Ectodermal cell (in vitro differentiated cells): ENCODE measurements at regions not wholly inside any gene's neighbourhood (a gene's known extent, or its start where the extent isn't known, plus 50 kb on each side); places are given as distances from the start of the nearest gene placed in this dataset.

Experiments used
- H3K27ac ChIP-seq: 2 replicates; pipeline ENCODE4 v1.7.0; 2013; ENCODE audit warnings: mild to moderate bottlenecking, low read depth, low read length; ENCODE audit not compliant: insufficient read depth, poor library complexity, severe bottlenecking
- H3K27me3 ChIP-seq: 2 replicates; pipeline ENCODE4 v1.7.0; 2013; ENCODE audit warnings: mild to moderate bottlenecking, low read length; ENCODE audit not compliant: insufficient read depth, control insufficient read depth, poor library complexity, severe bottlenecking
- H3K36me3 ChIP-seq: one replicate; pipeline ENCODE4 v1.7.0; 2013; ENCODE audit warnings: low read length; ENCODE audit not compliant: control insufficient read depth, insufficient read depth
- H3K4me1 ChIP-seq: one replicate; pipeline ENCODE4 v1.7.0; 2013; ENCODE audit warnings: low read length; ENCODE audit not compliant: control insufficient read depth, insufficient read depth
- H3K4me3 ChIP-seq: 2 replicates; pipeline ENCODE4 v1.7.0; 2013; ENCODE audit warnings: low read depth, low read length, control low read depth; ENCODE audit not compliant: insufficient read depth
- H3K9me3 ChIP-seq: 2 replicates; pipeline ENCODE4 v1.7.0; 2013; ENCODE audit warnings: mild to moderate bottlenecking, low read length, moderate library complexity; ENCODE audit not compliant: control insufficient read depth
- WGBS, 2 experiments: methylation state at CpG; one replicate each; pipeline ENCODE4 v1.1.7; 2013; ENCODE audit warnings: missing lambda C conversion rate in 2 of 2; 5-methylcytosine and 5-hydroxymethylcytosine counted together

- Histone ChIP-seq H3K9me3 (no peaks in the 10 kb centered on the region), H3K4me1 (no peaks in the 10 kb centered on the region)
- 91 to 95% methylated on average over 6 of the region's 6 CpGs for WGBS, 2 experiments
Measured at GRCh38 chr13:100822871-100823443, 148.4 kb upstream of the TMTC4 start.

GRCh38 chr13:100818711-100819110 is 144.1 kb upstream of the TMTC4 start:
- H3K27ac ChIP-seq, result no peak overlapping the region
- H3K27me3 ChIP-seq, result no peaks in the 10 kb centered on the region
- H3K36me3 ChIP-seq, result no peaks in the 10 kb centered on the region
- H3K4me1 ChIP-seq, result peaks cover 10% of the 10 kb centered on the region
- no peak overlapping the region for H3K4me3 ChIP-seq
- no peaks in the 10 kb centered on the region for H3K9me3 ChIP-seq
- WGBS, 2 experiments, result 90 to 91% methylated on average over 3 of the region's 3 CpGs

More at GRCh38 chr13:100822871-100823443, 148.4 kb upstream of the TMTC4 start:
- H3K36me3 ChIP-seq, result no peaks in the 10 kb centered on the region
- H3K27me3 ChIP-seq, result no peaks in the 10 kb centered on the region
- no peak overlapping the region for H3K27ac ChIP-seq
- H3K4me3 ChIP-seq, result no peak overlapping the region

- no peaks in the 10 kb centered on the region for H3K36me3 ChIP-seq
- H3K4me3 ChIP-seq, result no peak overlapping the region
- H3K27me3 ChIP-seq, result no peaks in the 10 kb centered on the region
- no peaks in the 10 kb centered on the region for H3K9me3 ChIP-seq
- H3K27ac ChIP-seq, result no peak overlapping the region
- H3K4me1 ChIP-seq, result peaks cover 17% of the 10 kb centered on the region
Measured at GRCh38 chr13:100817928-100818327, 143.3 kb upstream of the TMTC4 start.

- Histone ChIP-seq H3K4me1 (peaks cover 32% of the 10 kb centered on the region), H3K27me3 (no peaks in the 10 kb centered on the region), H3K4me3 (no peak overlapping the region), H3K36me3 (no peaks in the 10 kb centered on the region), H3K9me3 (no peaks in the 10 kb centered on the region), H3K27ac (no peak overlapping the region)
- 51 to 56% methylated on average over 3 of the region's 3 CpGs for WGBS, 2 experiments
Measured at GRCh38 chr13:100815476-100816046, 141.0 kb upstream of the TMTC4 start.

- Histone ChIP-seq H3K27me3 (no peaks in the 10 kb centered on the region), H3K4me1 (peaks cover 51% of the 10 kb centered on the region), H3K9me3 (no peaks in the 10 kb centered on the region), H3K36me3 (no peaks in the 10 kb centered on the region), H3K4me3 (no peak overlapping the region), H3K27ac (no peak overlapping the region)
- 91 to 93% methylated on average over 1 of the region's 2 CpGs for WGBS, 2 experiments
Measured at GRCh38 chr13:100812982-100813584, 138.5 kb upstream of the TMTC4 start.

- H3K4me3 ChIP-seq, result no peak overlapping the region
- 95 to 96% methylated on average over 2 of the region's 2 CpGs for WGBS, 2 experiments
- no peak overlapping the region for H3K27ac ChIP-seq
- H3K4me1 ChIP-seq, result peaks cover 55% of the 10 kb centered on the region
- no peaks in the 10 kb centered on the region for H3K9me3 ChIP-seq
- no peaks in the 10 kb centered on the region for H3K27me3 ChIP-seq
- no peaks in the 10 kb centered on the region for H3K36me3 ChIP-seq
Measured at GRCh38 chr13:100811928-100812327, 137.3 kb upstream of the TMTC4 start.

- peaks cover 54% of the 10 kb centered on the region for H3K4me1 ChIP-seq
- no peak overlapping the region for H3K27ac ChIP-seq
- no peaks in the 10 kb centered on the region for H3K9me3 ChIP-seq
- H3K27me3 ChIP-seq, result no peaks in the 10 kb centered on the region
- no peak overlapping the region for H3K4me3 ChIP-seq
- H3K36me3 ChIP-seq, result no peaks in the 10 kb centered on the region
- WGBS, 2 experiments, result 77 to 78% methylated on average over 14 of the region's 14 CpGs
Measured at GRCh38 chr13:100811024-100811865, 136.7 kb upstream of the TMTC4 start.

- H3K27ac ChIP-seq, result no peak overlapping the region
- no peaks in the 10 kb centered on the region for H3K27me3 ChIP-seq
- no peaks in the 10 kb centered on the region for H3K9me3 ChIP-seq
- 94 to 95% methylated on average over 3 of the region's 3 CpGs for WGBS, 2 experiments
- no peaks in the 10 kb centered on the region for H3K36me3 ChIP-seq
- H3K4me1 ChIP-seq, result peaks cover 51% of the 10 kb centered on the region
- H3K4me3 ChIP-seq, result no peak overlapping the region
Measured at GRCh38 chr13:100810481-100810880, 135.9 kb upstream of the TMTC4 start.

- WGBS, 2 experiments, result 63 to 65% methylated on average over 3 of the region's 3 CpGs
- peak overlapping the region; percentile 92 for H3K27ac ChIP-seq
- no peaks in the 10 kb centered on the region for H3K36me3 ChIP-seq
- H3K27me3 ChIP-seq, result no peaks in the 10 kb centered on the region
- H3K4me3 ChIP-seq, result no peak overlapping the region
- H3K4me1 ChIP-seq, result peaks cover 52% of the 10 kb centered on the region
- H3K9me3 ChIP-seq, result no peaks in the 10 kb centered on the region
Measured at GRCh38 chr13:100809856-100810255, 135.3 kb upstream of the TMTC4 start.

- Histone ChIP-seq H3K9me3 (no peaks in the 10 kb centered on the region), H3K27ac (peak overlapping the region; percentile 92), H3K4me1 (peaks cover 52% of the 10 kb centered on the region), H3K4me3 (no peak overlapping the region), H3K27me3 (no peaks in the 10 kb centered on the region), H3K36me3 (no peaks in the 10 kb centered on the region)
- 23 to 26% methylated on average over 2 of the region's 2 CpGs for WGBS, 2 experiments
Measured at GRCh38 chr13:100809129-100809390, 134.5 kb upstream of the TMTC4 start.
